ENCODE measurements at regions not wholly inside any gene's neighbourhood (a gene's known extent, or its start where the extent isn't known, plus 50 kb on each side); places are given as distances from the start of the nearest gene placed in this dataset.

- no peak for DNase-seq
These were observed 53.9 kb upstream of the CRHR1 start for GRCh38 chr17:45730192-45730591.

DNA sequence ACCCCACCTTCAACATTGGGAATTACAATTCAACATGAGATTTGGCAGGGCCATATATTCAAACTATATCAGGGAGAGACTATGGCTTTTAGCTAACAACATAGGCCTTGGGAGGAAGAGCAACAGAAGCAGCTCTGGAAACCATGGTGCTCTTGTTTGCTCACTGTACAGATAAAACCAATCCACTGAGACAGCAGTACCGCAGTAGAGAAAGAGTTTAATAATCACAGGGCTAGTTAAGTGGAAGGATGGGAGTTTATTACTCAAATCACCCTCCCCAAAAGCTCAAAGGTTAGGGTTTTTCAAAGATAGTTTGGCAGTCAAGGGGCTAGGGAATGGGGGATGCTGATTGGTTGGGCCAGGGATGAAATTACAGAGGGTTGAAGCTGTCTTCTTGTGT is 52.7 kb upstream of the CRHR1 start:
- no peak for DNase-seq

DNA sequence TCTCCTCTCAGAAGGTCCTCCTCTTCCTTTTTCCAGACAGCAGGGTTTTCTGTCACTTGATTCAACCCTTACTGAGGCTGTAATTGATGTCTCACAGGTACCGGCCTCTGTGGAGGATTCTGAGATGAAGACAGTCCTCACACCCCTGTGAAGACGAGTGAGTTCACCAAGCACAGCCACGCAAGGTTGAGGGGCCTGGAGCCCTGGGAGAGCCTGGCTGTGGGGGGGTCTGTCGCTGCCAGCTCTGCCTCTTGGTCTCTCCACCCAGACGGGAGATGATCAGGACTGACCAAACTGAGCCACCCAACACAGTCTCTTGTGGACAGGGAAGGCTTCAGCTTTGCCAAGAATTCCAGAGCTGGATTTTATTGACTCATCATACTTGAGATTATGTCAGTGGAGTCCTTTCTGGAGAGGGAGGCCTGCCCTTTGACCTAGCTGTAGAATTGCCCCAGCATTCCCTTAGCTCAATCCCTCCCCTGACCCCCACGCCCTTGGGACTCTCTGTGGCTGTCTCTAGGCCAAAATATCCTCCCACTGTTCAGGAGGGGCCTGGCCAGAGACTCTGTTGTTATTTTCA is 51.1 kb upstream of the CRHR1 start:
- DNase-seq, result no peak

DNA sequence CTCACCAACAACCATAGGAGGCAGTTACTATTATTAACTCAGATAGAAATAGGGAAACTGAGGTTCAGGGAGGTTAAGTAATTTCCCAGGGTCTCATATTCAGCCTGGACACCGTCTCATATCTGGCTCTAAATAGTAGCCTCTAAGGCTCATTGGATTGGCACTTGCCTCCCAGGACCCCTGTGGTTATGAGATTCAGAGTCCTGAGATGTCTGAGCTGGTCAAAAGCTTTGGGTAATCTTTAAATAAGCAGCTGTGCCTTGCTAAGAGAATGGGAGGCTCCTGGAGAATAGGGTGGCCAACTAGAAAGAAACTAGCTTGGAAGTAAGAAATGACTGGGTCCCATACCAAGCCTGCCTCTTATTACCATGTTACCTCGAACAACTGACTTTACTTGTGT is 50.3 kb upstream of the CRHR1 start:
- DNase-seq, result no peak
